GM18508 (cell line): ENCODE measurements at regions not wholly inside any gene's neighbourhood (a gene's known extent, or its start where the extent isn't known, plus 50 kb on each side); places are given as distances from the start of the nearest gene placed in this dataset.

Experiments
- ATAC-seq: cut with Tn5 transposase; IDR thresholded peaks from one replicate; pipeline ENCODE4 v1.9.1; 2021; ENCODE audit warnings: moderate number of reproducible peaks; ENCODE audit not compliant: insufficient read depth, unreplicated experiment

DNA sequence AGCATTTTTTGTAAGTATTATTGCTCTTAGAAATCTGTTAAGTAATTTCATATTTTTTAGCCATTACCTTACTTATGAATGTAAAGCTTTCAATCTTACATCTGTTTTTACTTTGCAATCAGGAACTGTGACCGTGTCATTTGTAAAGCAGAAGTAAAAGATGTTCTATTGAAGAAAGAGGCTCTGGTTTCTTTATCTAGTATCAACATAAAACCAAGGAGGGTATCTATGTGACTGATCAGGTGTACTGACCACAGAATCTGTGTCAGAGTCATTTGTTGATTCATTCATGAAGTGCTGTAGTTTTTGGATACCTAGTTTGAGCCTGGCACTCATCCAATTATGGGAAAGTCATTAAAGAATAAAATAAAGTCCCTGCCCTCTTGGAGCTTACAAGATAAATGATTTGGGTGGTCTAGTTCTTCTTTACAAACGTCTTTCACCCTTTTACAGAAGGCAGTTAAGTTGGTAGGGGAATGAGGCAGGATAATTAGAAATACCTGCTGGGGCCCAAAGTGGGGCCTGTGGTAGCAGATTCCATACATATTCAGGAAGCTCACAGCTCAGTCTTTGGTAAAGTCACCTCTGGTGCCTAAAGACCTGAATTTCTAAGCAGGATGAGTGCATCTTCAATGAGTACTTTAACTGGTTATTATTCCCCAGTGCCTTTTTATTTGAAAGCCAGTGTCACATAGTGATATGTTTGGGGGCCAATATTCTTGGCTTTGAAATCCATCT, 260.6 kb upstream of the NT5C1B start:
- ATAC-seq: peak; percentile 69

DNA sequence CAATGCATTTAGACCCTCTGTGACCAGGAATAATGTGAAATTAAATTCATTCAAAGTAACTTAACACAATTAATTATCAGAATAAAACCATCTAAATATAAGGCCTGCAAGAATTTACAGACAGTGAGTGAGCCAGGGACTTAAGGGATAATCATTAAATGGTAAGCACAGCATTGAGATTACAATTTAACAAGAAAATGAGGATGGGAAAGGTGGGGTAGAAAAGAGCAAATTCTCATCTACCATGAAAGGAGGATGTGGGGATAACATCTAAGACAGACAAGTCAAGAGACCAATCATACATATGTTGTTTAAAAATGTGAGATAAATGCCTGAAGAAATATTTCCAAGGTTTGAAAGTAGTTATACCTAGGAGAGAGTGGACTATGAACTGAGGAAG, 259.3 kb upstream of the NT5C1B start:
- ATAC-seq: no peak

DNA sequence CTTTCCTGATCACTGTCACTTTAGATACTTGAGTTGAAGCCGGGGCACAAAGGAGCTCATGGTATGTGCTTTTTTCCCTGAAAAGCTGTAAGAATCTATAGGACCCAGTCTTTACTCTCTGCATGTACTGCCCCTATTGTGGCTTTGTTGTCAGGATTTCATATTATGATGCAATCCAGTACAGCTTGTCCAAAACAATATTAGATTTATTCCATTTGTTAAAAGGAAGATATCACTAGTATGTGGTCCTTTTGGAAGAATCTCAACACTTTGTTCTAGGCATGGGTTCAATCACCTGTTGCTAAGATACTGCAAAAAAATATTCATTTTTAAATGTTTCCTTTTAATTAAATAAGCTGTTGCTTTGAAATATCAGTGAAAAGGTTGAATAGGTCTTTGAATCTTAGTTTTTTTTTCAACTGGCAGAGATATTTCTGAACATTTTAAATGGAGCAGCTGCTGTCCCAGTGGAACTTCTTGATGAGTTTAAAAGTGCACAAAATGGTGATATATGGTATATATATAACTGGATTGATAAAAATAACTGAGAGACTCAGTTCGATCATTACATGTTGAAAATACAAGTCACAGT, 256.6 kb upstream of the NT5C1B start:
- ATAC-seq: no peak

DNA sequence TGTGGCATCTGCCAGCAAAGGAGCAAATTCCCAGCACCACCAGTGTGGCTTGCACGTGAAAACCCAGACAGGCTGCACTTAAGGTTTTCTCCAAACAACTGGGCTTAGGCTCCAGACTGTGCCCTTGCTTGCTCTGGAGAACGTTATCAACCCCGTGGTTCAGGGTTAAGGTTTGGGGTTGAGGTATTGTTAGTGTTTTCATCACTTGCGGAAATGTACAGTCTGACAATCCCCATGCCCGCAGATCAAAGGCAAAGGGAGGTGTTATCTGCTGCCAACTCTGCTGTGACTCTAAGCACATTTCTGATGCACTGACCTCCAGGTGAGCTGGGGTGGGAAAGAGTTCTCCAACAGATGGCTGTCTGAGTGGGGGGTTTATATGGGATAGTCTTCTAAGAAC, 253.5 kb upstream of the NT5C1B start:
- no peak for ATAC-seq

DNA sequence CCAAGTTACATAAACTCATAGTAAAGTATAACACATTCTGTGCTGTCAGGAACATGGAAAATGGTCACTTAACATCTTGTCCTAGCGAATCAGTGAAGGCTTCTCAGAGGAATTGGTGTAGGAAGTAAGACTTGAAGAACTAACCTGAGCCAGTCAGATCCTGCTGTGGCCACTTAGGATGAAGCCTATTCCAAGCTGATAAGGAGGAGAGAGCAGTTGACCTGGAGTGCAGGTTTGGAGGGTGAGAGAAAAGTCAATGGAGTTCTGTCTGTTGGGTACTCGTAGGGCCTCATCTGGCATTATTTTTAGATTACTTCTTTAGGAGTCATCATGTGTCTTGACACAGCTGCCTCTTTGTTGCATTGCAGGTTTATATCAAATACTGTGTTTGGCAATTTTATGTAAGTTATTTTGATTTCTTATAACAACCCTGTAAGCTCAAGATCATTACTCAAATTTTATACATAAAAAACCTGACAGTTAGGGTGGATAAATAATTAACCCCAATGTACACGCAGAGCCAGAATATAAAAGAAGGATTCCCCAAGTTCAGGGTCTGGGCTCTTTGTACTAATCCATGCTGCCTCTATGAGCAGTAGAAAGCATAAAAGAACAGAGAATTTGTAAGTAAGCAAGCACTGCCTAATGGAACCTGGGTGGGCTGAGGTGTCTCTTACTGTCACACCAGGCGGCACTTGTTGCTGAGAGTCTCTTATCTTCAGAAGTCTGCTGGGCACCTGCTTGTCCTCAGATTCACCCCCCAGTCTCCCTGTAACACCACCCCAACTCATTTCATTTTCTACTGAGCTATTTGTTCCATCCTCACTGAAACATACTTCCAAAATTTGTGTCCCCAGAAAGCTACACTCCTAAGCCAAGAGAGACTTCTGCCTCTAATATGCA, 252.1 kb upstream of the NT5C1B start:
- ATAC-seq: no peak

DNA sequence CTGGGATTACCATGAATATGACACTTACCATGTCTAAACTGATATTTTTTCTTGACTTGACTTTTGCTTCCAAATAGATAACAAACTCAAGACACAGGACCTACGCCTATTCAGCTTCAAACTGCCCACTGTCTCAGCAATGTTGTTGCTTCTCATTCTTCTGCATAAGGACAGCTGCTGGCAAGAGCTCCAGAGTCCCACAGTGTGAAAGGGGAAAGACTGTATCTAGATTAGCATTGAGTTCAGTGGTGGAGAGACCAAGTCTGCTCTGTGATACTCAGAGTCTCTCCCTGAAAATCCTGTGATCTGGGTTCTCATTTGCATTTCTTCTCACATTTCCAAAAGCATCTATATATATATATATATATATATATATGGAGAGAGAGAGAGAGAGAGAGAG, 247.9 kb upstream of the NT5C1B start:
- no peak for ATAC-seq

DNA sequence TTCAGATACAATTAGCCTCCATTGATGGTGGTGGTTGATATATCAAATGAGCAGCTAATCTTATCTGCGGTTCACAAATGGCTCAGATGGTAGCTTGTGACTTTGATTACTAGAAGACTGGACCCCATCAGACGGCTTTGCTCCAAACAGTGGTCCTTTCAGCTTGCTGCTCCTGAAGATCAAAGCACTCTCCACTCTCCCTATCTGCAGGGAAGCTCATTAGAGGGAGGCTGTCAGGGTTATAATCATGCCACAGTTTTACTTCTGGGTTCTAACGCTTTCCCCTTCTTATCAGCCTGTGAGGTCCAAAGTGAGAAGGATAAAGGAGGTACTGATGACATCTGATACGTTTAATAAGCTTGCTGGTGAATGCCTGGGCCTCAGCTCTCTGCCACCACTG, 247.1 kb upstream of the NT5C1B start:
- no peak for ATAC-seq

DNA sequence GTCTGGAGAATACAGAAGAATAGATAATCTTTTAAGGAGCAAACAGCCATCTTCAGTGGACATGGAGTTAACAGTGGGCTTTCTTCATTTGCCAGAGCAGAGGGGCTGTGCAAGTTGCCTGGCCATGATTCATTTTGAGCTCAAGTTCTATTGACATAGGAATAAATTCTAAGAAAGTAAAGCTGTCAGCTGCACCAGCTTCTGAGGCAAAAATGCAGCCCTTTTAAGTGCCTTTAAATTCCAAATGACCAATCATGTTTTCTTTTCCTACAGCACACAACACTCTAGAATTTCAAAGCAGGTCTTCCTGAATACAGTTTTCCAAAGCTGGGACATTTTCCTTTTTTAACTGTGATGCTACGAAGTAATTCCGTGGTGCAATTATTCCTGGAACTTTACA, 246.4 kb upstream of the NT5C1B start:
- no peak for ATAC-seq

DNA sequence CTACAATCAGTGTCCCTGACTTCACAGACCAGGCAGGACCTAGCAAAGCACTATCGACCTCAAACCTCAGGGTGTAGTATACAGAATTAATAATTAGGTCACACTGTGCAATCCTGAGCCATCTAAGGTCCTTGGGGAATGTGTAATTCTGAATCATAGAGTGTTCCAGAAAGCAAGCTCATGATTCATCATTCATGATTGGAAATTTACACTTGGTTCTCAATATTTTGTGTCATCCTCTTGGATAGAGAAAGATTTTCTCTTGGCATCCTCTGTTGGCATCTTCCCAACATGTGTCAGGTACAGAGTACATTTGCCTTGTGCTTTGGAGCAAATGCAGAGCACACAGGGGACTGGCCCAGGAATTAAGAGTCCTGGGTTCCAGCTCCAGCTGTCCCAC, 245.0 kb upstream of the NT5C1B start:
- no peak for ATAC-seq

DNA sequence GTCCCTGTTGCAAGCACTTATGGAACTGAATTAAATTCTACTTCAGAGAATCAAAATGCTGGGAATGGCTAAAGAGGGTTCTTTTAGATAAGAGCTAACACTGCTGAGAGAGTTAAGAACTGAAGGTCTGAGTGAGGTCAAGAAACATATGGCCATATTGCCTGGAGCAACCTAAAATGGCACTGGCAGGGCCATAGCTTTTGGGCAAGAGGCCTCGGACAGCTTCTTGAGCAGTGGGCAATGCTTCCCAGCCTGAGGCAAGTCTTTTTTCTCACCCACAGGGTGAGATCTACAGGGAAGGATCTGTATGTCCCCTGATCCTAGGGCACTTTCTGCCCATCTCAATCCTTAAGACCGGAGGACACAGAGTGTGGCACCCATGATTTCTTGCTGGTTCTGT, 244.6 kb upstream of the NT5C1B start:
- no peak for ATAC-seq

DNA sequence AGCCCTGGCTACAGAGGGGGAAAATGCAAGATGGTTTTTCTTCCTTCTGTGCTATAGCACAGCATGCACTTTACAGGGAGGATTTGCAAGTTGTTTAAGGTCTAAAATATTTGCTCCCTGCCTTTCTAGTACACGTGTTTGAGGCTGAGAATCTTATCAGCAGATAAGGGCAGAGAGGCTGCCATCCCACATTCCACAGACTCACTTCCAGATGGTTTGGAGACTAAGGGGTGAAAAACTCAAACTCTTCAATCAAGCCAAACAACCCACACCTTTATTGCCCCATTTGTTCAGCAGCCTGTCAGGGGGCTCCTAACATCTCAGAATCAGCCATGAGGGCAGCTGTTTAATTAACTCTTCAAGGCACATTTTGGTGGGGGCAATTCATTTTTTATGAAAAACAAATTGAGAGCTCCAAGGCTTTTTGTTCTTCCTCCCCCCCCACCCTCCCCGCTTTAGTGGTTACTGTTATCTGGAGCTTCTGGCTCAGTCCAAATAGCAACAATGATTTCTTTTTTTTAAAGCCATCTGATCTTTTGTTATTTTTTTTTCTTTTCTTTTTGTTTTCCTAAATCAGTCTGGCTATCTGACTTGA, 242.6 kb upstream of the NT5C1B start:
- no peak for ATAC-seq

DNA sequence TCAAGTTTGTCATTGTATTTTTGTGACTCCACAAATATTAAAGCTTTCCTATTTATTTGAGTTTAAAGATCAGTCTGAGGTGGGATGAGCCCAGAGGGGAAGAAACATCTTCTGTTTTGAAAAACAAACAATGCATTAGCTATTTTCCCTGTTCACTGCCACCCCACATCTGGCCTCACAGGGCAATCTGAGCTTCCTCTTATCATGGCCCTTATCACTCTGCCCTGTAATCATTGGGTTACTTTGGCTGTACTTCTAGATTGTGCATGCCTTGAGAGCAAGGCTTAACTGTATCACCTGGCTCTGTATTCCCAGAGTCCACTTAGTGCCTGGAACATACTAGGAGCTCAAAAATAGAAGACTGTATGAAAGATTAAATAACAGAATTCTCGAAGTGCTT, 241.6 kb upstream of the NT5C1B start:
- ATAC-seq: no peak

DNA sequence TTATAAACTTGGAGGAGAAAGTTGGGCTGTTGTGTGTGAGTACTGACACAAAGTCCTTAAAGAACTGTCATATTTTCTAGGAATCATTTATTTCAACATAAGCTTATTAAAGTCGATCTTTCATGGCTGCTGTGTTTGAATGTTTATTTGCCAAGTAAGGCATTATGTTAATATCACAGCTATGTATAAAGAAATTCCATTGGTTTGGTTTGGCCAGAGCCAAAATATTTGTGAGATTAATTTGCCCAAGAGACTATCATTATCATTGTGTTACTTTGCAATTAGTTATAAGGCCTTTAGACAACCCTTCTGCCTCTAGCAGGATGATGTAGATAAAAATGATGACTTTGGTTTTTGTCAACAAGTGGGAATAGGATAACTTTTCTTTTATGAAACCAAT, 240.6 kb upstream of the NT5C1B start:
- ATAC-seq: no peak

DNA sequence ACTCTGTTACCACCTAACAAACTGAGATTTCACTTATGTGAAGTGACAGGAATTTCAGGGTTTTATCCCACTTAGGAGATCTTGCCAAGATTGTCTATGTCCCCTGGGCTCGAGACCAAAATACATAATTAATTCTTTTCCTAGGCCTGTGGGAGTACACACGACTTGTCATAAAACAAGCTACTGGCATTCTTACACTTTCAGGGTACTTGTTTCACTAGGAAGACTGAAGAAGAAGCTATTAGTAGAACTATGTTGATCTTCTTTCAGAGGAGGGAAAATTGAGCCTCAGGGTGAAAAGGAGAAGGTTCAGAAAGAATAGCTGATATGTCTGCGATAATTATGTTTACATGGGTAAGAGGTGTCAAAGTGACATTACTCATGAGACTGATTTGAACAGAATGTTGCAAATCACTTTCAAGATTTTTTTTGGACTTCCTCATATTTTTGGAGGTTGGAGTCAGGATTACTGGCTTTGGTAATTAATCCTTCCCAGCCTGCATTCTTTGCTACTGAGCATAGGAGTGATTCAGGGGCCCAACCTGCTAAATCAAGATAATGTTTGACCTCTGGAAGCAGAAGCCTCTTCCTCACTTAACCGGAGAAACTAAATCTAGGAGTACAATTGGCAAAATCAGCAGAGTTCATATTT, 240.0 kb upstream of the NT5C1B start:
- ATAC-seq: no peak

DNA sequence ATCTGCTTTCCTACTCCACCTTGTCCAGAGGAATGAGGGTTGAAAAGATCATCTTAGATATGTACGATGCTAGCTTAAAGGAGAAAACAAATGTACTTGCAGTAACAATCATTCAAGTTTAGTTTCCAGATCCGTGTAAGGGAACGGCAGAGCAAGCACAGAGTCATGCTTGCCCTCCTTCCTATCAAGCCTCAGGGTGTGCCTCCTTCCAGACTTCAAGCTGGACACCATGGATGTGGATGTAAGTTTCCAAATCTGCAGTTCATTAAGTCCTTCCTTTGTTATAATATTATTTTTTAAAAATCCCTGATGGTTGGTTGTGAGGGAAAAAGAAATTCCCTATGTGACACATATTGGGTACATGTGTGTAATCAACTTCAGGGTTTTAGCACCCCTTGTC, 238.9 kb upstream of the NT5C1B start:
- ATAC-seq: no peak

DNA sequence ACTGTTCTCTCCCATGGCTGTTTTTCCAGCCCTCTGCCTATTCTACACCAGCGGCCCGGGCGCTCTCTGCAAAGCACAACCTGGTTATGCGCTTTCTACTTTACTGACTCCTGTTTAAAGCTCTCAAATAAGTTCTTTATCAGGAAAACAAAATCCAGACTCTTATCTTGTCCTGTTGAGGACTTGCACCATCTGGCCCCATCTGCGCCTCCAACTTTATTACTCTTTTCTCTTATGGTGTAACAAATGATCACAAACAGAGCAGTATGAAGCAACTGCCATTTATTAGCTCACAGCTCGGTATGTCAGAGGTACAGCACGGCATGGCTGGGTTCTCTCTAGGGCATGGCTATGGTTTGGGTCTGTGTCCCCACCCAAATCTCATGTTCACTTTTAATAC, 236.5 kb upstream of the NT5C1B start:
- no peak for ATAC-seq

DNA sequence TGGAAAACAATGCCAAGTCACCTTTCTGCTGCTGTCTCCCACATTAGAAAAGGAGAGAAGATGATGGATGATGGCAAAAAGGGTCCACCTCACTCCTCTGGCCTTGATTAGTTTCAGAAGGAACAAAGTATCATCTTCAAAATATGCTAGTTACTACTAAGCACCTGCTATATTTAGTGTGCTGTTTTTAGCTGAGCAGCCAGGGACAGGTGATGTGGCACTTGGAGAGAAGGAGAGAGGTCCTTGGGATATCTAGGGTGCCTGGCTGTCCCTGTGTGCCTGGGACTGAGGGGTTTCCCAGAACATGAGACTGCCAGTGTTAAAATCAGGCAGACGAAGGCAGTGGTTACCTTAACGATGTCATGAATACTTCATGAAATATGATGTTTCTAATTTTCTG, 235.5 kb upstream of the NT5C1B start:
- ATAC-seq: no peak

DNA sequence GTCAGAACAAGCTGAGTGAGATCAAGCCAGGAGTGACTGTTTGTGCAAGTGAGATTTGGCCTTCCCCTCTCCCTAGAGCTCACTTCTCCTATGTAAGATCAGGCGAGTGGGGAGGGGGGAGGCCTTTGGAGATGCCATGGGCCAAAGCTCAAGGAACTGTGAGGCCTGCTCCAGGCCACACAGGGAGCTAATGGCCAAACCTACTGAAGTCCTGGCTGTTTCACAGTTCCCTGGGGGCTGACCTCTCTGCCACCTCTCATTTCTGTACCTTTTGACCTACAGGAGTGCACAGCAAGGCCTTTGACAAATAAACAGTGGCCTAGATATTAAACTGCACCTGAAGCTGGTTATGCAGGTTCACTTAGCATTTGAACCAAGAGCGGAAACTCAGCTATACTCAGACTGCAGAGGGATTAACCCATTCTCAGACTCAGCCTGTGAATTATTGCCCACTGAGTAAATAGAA, 235.0 kb upstream of the NT5C1B start:
- no peak for ATAC-seq

DNA sequence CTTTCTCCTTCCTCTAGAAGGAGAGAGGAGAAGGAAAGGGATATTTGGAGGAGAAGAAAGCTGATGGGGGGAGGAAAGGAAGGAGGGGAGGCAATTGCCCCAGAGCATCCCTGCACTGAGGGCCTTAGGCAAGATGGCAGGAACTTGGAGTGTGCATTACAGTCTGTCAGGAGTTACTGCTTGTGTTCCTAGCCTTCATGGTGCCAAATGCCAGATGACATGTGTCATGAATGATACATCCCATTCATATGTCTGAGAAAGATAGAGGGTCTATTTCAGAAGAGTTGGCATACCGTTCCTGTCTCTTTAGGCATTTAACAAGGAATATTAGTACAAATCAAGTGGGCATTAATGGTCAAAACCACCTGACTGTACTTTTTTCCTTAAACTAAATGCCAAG, 232.1 kb upstream of the NT5C1B start:
- no peak for ATAC-seq

DNA sequence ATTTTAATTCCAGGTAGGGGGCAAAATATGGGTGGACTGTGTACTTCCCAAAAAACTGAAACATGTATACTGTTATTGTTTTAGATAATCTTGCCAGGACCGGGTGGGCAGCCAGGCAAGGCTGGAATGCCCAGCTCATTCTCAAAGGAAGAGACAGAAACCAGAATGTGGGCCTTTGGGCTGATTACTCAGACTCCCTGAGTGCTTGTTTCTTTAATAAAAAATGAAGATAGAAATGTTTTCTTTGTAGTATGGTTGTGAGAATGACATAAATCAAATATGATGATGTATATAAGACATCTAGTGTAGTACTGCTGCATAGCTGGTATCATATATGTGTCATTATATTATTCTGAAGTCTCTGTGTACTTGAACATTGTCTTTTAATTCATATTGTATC, 231.6 kb upstream of the NT5C1B start:
- ATAC-seq: no peak
